ENCODE measurements at regions not wholly inside any gene's neighbourhood (a gene's known extent, or its start where the extent isn't known, plus 50 kb on each side); places are given as distances from the start of the nearest gene placed in this dataset.
A peak's percentile ranks its signal among the peaks of the same experiment; 100 is the strongest.

- H3K79me1 ChIP-seq (ENCODE audit: low read length): peaks cover 47% of the 10 kb centered on the region
- H2BK15ac ChIP-seq (replicated peaks; ENCODE audit: low read depth): no peak overlapping the region
- H3K23ac ChIP-seq (ENCODE audit: low read length): peak overlapping the region; percentile 66
- peaks cover 36% of the 10 kb centered on the region for H3K79me2 ChIP-seq (ENCODE audit: control insufficient read depth, insufficient read depth, low read length)
- no peak overlapping the region for H4K5ac ChIP-seq (ENCODE audit: low read length)
- no peak overlapping the region for H3K9ac ChIP-seq (ENCODE audit: low read length)
- DNase-seq: no peak
- H3K27me3 ChIP-seq (ENCODE audit: insufficient read depth, low read length, poor library complexity): no peaks in the 10 kb centered on the region
- no peaks in the 10 kb centered on the region for H3K36me3 ChIP-seq (ENCODE audit: control insufficient read depth, insufficient read depth, low read length)
- no peak overlapping the region for H2AK5ac ChIP-seq (ENCODE audit: low read length)
- no peak overlapping the region for H3K18ac ChIP-seq (ENCODE audit: low read length)
- no peak overlapping the region for H3K27ac ChIP-seq (ENCODE audit: low read depth, low read length)
- H3K4me3 ChIP-seq (ENCODE audit: low read length): no peak overlapping the region
- peak overlapping the region; percentile 30 for H3K56ac ChIP-seq (ENCODE audit: low read length)
- no peak overlapping the region for H2BK5ac ChIP-seq (ENCODE audit: low read length)
- no peak overlapping the region for H4K8ac ChIP-seq (ENCODE audit: low read depth, low read length)
- no peak overlapping the region for H3K4ac ChIP-seq (ENCODE audit: low read depth, low read length)
- no CpG with 5 or more reads among the region's 14 CpGs for WGBS (ENCODE audit: extremely low coverage, insufficient coverage, low lambda C conversion rate)
- peaks cover 12% of the 10 kb centered on the region for H3K4me1 ChIP-seq (ENCODE audit: control insufficient read depth, low read depth, low read length)
- H3K4me2 ChIP-seq (ENCODE audit: low read length): no peak overlapping the region
- H2BK120ac ChIP-seq (ENCODE audit: low read depth, low read length): no peak overlapping the region
These were observed 297.7 kb downstream of the SEC14L1 start for GRCh38 chr17:77438241-77439188.

- Histone ChIP-seq H3K18ac (ENCODE audit: low read length) (no peak overlapping the region), H3K56ac (ENCODE audit: low read length) (no peak overlapping the region), H3K27ac (ENCODE audit: low read depth, low read length) (no peak overlapping the region), H3K79me1 (ENCODE audit: low read length) (peaks cover 45% of the 10 kb centered on the region), H2AK5ac (ENCODE audit: low read length) (no peak overlapping the region), H3K79me2 (ENCODE audit: control insufficient read depth, insufficient read depth, low read length) (peaks cover 31% of the 10 kb centered on the region), H3K4me1 (ENCODE audit: control insufficient read depth, low read depth, low read length) (peaks cover 12% of the 10 kb centered on the region), H3K36me3 (ENCODE audit: control insufficient read depth, insufficient read depth, low read length) (no peaks in the 10 kb centered on the region), H4K5ac (ENCODE audit: low read length) (no peak overlapping the region), H2BK15ac (replicated peaks; ENCODE audit: low read depth) (no peak overlapping the region), H2BK5ac (ENCODE audit: low read length) (no peak overlapping the region), H3K4me2 (ENCODE audit: low read length) (no peak overlapping the region), H3K4me3 (ENCODE audit: low read length) (no peak overlapping the region), H3K4ac (ENCODE audit: low read depth, low read length) (no peak overlapping the region), H3K27me3 (ENCODE audit: insufficient read depth, low read length, poor library complexity) (no peaks in the 10 kb centered on the region), H3K9ac (ENCODE audit: low read length) (no peak overlapping the region), H3K23ac (ENCODE audit: low read length) (no peak overlapping the region), H2BK120ac (ENCODE audit: low read depth, low read length) (no peak overlapping the region), H4K8ac (ENCODE audit: low read depth, low read length) (no peak overlapping the region)
- no peak for DNase-seq
- WGBS (ENCODE audit: extremely low coverage, insufficient coverage, low lambda C conversion rate): no CpG with 5 or more reads among the region's 15 CpGs
These were observed 298.6 kb downstream of the SEC14L1 start for GRCh38 chr17:77439189-77440018.

- H3K79me2 ChIP-seq (ENCODE audit: control insufficient read depth, insufficient read depth, low read length): peaks cover 28% of the 10 kb centered on the region
- no peaks in the 10 kb centered on the region for H3K36me3 ChIP-seq (ENCODE audit: control insufficient read depth, insufficient read depth, low read length)
- H3K23ac ChIP-seq (ENCODE audit: low read length): no peak overlapping the region
- H4K5ac ChIP-seq (ENCODE audit: low read length): no peak overlapping the region
- no peak overlapping the region for H3K4me3 ChIP-seq (ENCODE audit: low read length)
- no peak for DNase-seq
- peaks cover 43% of the 10 kb centered on the region for H3K79me1 ChIP-seq (ENCODE audit: low read length)
- no peak overlapping the region for H4K8ac ChIP-seq (ENCODE audit: low read depth, low read length)
- H2BK5ac ChIP-seq (ENCODE audit: low read length): no peak overlapping the region
- peaks cover 10% of the 10 kb centered on the region for H3K4me1 ChIP-seq (ENCODE audit: control insufficient read depth, low read depth, low read length)
- no peak overlapping the region for H3K27ac ChIP-seq (ENCODE audit: low read depth, low read length)
- H3K9ac ChIP-seq (ENCODE audit: low read length): no peak overlapping the region
- no peak overlapping the region for H2AK5ac ChIP-seq (ENCODE audit: low read length)
- H2BK120ac ChIP-seq (ENCODE audit: low read depth, low read length): no peak overlapping the region
- H3K56ac ChIP-seq (ENCODE audit: low read length): no peak overlapping the region
- no CpG with 5 or more reads among the region's 12 CpGs for WGBS (ENCODE audit: extremely low coverage, insufficient coverage, low lambda C conversion rate)
- no peak overlapping the region for H3K4ac ChIP-seq (ENCODE audit: low read depth, low read length)
- no peak overlapping the region for H2BK15ac ChIP-seq (replicated peaks; ENCODE audit: low read depth)
- H3K18ac ChIP-seq (ENCODE audit: low read length): no peak overlapping the region
- H3K4me2 ChIP-seq (ENCODE audit: low read length): no peak overlapping the region
- no peaks in the 10 kb centered on the region for H3K27me3 ChIP-seq (ENCODE audit: insufficient read depth, low read length, poor library complexity)
These were observed 299.8 kb downstream of the SEC14L1 start for GRCh38 chr17:77440560-77440981.

- no peak for DNase-seq
- Histone ChIP-seq H3K18ac (ENCODE audit: low read length) (no peak overlapping the region), H4K8ac (ENCODE audit: low read depth, low read length) (no peak overlapping the region), H3K4me1 (ENCODE audit: control insufficient read depth, low read depth, low read length) (peaks cover 7% of the 10 kb centered on the region), H2BK120ac (ENCODE audit: low read depth, low read length) (no peak overlapping the region), H2AK5ac (ENCODE audit: low read length) (no peak overlapping the region), H3K27ac (ENCODE audit: low read depth, low read length) (no peak overlapping the region), H2BK15ac (replicated peaks; ENCODE audit: low read depth) (no peak overlapping the region), H3K9ac (ENCODE audit: low read length) (no peak overlapping the region), H3K79me1 (ENCODE audit: low read length) (peaks cover 43% of the 10 kb centered on the region), H3K56ac (ENCODE audit: low read length) (no peak overlapping the region), H3K23ac (ENCODE audit: low read length) (no peak overlapping the region), H3K4me2 (ENCODE audit: low read length) (no peak overlapping the region), H2BK5ac (ENCODE audit: low read length) (no peak overlapping the region), H3K27me3 (ENCODE audit: insufficient read depth, low read length, poor library complexity) (no peaks in the 10 kb centered on the region), H3K36me3 (ENCODE audit: control insufficient read depth, insufficient read depth, low read length) (no peaks in the 10 kb centered on the region), H3K4ac (ENCODE audit: low read depth, low read length) (no peak overlapping the region), H3K4me3 (ENCODE audit: low read length) (no peak overlapping the region), H4K5ac (ENCODE audit: low read length) (no peak overlapping the region), H3K79me2 (ENCODE audit: control insufficient read depth, insufficient read depth, low read length) (peaks cover 28% of the 10 kb centered on the region)
- no CpG with 5 or more reads among the region's 15 CpGs for WGBS (ENCODE audit: extremely low coverage, insufficient coverage, low lambda C conversion rate)
These were observed 300.6 kb downstream of the SEC14L1 start for GRCh38 chr17:77441130-77441920.

GRCh38 chr17:77441940-77442339 lies 301.2 kb downstream of the SEC14L1 start:
- H3K4me1 ChIP-seq (ENCODE audit: control insufficient read depth, low read depth, low read length): peaks cover under 1% of the 10 kb centered on the region
- no peak overlapping the region for H3K4me2 ChIP-seq (ENCODE audit: low read length)
- no peak overlapping the region for H3K9ac ChIP-seq (ENCODE audit: low read length)
- H3K4me3 ChIP-seq (ENCODE audit: low read length): no peak overlapping the region
- H3K79me1 ChIP-seq (ENCODE audit: low read length): peaks cover 38% of the 10 kb centered on the region
- WGBS (ENCODE audit: extremely low coverage, insufficient coverage, low lambda C conversion rate): no CpG with 5 or more reads among the region's 11 CpGs
- H3K27me3 ChIP-seq (ENCODE audit: insufficient read depth, low read length, poor library complexity): no peaks in the 10 kb centered on the region
- no peak overlapping the region for H4K8ac ChIP-seq (ENCODE audit: low read depth, low read length)
- H3K4ac ChIP-seq (ENCODE audit: low read depth, low read length): no peak overlapping the region
- DNase-seq: no peak
- no peak overlapping the region for H3K18ac ChIP-seq (ENCODE audit: low read length)
- H2BK5ac ChIP-seq (ENCODE audit: low read length): no peak overlapping the region
- no peak overlapping the region for H2AK5ac ChIP-seq (ENCODE audit: low read length)
- no peak overlapping the region for H2BK120ac ChIP-seq (ENCODE audit: low read depth, low read length)
- no peaks in the 10 kb centered on the region for H3K36me3 ChIP-seq (ENCODE audit: control insufficient read depth, insufficient read depth, low read length)
- H3K56ac ChIP-seq (ENCODE audit: low read length): no peak overlapping the region
- H3K79me2 ChIP-seq (ENCODE audit: control insufficient read depth, insufficient read depth, low read length): peaks cover 22% of the 10 kb centered on the region
- H2BK15ac ChIP-seq (replicated peaks; ENCODE audit: low read depth): no peak overlapping the region
- H4K5ac ChIP-seq (ENCODE audit: low read length): no peak overlapping the region
- no peak overlapping the region for H3K23ac ChIP-seq (ENCODE audit: low read length)
- H3K27ac ChIP-seq (ENCODE audit: low read depth, low read length): no peak overlapping the region

All from mesendoderm (in vitro differentiated cells).